Endothelial cell of umbilical vein (primary cell): ENCODE measurements at regions not wholly inside any gene's neighbourhood (a gene's known extent, or its start where the extent isn't known, plus 50 kb on each side); places are given as distances from the start of the nearest gene placed in this dataset.

Source experiments
- BruUV-seq: library from RNA; stranded (reverse); fragments of 400-500 nt; replicated peaks from 2 replicates; lab custom pipeline; 2021; lab: Mats Ljungman, UMichigan
- CTCF ChIA-PET: fragments of 300-600, 350-600 bp; sonication (Branson Sonifier 250); formaldehyde crosslinking; loops from one replicate; lab custom pipeline; 2021; ENCODE audit warnings: antibody characterized with exemption, inconsistent platforms; lab: Charles Lee
- POLR2A ChIA-PET: fragments of 300-600, 350-600 bp; sonication (Branson Sonifier 250); formaldehyde crosslinking; loops from one replicate; lab custom pipeline; 2021; ENCODE audit warnings: antibody characterized with exemption, inconsistent platforms; lab: Charles Lee
- DNase-seq: peaks from one replicate; pipeline ENCODE4 v3.0.0-alpha.2; 2011; ENCODE audit warnings: low read depth, low spot score
- FAIRE-seq: peaks from 2 replicates; lab custom pipeline; 2011; peaks lifted over from hg19 to GRCh38; lab: Jason Lieb, UNC
- H2AFZ ChIP-seq: 2 replicates; pipeline ENCODE4 v1.6.0; 2012; ENCODE audit warnings: low read depth, low read length, control low read depth, inconsistent platforms
- H3K27ac ChIP-seq: 2 replicates; pipeline ENCODE4 v1.5.1; 2011; ENCODE audit warnings: low read depth, mild to moderate bottlenecking, control low read depth, low read length, moderate library complexity; ENCODE audit not compliant: insufficient read depth
- H3K27me3 ChIP-seq, 2 experiments: 2 replicates each; pipeline versions ENCODE4 v1.6.0 to v1.6.1; 2011; ENCODE audit warnings: low read length in 2 of 2, mixed read lengths in 1 of 2; ENCODE audit not compliant: control insufficient read depth in 2 of 2, insufficient read depth in 2 of 2
- H3K36me3 ChIP-seq, 2 experiments: 2 replicates in 1 of 2; 3 replicates in 1 of 2; pipeline ENCODE4 v1.5.1; 2011; ENCODE audit warnings: low read length in 2 of 2, mild to moderate bottlenecking in 1 of 2, moderate library complexity in 1 of 2; ENCODE audit not compliant: control insufficient read depth in 2 of 2, insufficient read depth in 2 of 2; ENCODE audit errors: extremely low read depth in 1 of 2
- H3K4me1 ChIP-seq: 3 replicates; pipeline ENCODE4 v1.5.1; 2011; ENCODE audit warnings: mild to moderate bottlenecking, low read length; ENCODE audit not compliant: control insufficient read depth, insufficient read depth; ENCODE audit errors: extremely low read depth
- H3K4me2 ChIP-seq: 2 replicates; pipeline ENCODE4 v1.6.1; 2011; ENCODE audit warnings: low read length, control low read depth, mixed read lengths; ENCODE audit not compliant: insufficient read depth
- H3K4me3 ChIP-seq, 3 experiments: fragments of 200-600 bp in 1 of 3; sonication (generic), shearing (Covaris generic) in 1 of 3; replicated peaks in 1 of 3; 2 replicates each; pipeline ENCODE4 v1.5.1; 2011 to 2016; ENCODE audit warnings: control low read depth in 3 of 3, low read length in 3 of 3, mild to moderate bottlenecking in 2 of 3, inconsistent platforms in 1 of 3, low read depth in 1 of 3, moderate library complexity in 1 of 3; ENCODE audit not compliant: insufficient read depth in 1 of 3
- H3K79me2 ChIP-seq: 2 replicates; pipeline ENCODE4 v1.6.0; 2012; ENCODE audit warnings: low read length, inconsistent platforms; ENCODE audit not compliant: control insufficient read depth, insufficient read depth
- H3K9ac ChIP-seq: replicated peaks from 2 replicates; pipeline ENCODE3; 2011; ENCODE audit warnings: low read length, control low read depth; ENCODE audit not compliant: insufficient read depth; ENCODE audit errors: extremely low read depth
- H3K9me1 ChIP-seq: replicated peaks from 3 replicates; pipeline ENCODE4 v1.6.0; 2011; ENCODE audit warnings: mild to moderate bottlenecking, low read length; ENCODE audit not compliant: control insufficient read depth, insufficient read depth; ENCODE audit errors: extremely low read depth
- H3K9me3 ChIP-seq: replicated peaks from 2 replicates; pipeline ENCODE4 v1.5.1; 2012; ENCODE audit warnings: low read length, inconsistent platforms; ENCODE audit not compliant: control insufficient read depth, insufficient read depth
- H4K20me1 ChIP-seq: replicated peaks from 2 replicates; pipeline ENCODE3; 2011; ENCODE audit warnings: mild to moderate bottlenecking, low read length; ENCODE audit not compliant: control insufficient read depth, insufficient read depth; ENCODE audit errors: extremely low read depth
- EZH2 ChIP-seq: IDR thresholded peaks from 2 replicates; pipeline ENCODE4 v1.6.1; 2012; ENCODE audit warnings: borderline replicate concordance, low read depth, mild to moderate bottlenecking, moderate library complexity, low read length, inconsistent platforms; ENCODE audit not compliant: severe bottlenecking
- FOS ChIP-seq: IDR thresholded peaks from 2 replicates; pipeline ENCODE4 v1.6.1; 2011; ENCODE audit warnings: mild to moderate bottlenecking, low read length, moderate library complexity, borderline replicate concordance; ENCODE audit not compliant: insufficient read depth
- GATA2 ChIP-seq: IDR thresholded peaks from 2 replicates; pipeline ENCODE4 v1.7.0; 2011; ENCODE audit warnings: low read depth, mild to moderate bottlenecking, moderate library complexity, mixed read lengths, low read length; ENCODE audit not compliant: insufficient read length, insufficient read depth
- JUN ChIP-seq: IDR thresholded peaks from 2 replicates; pipeline ENCODE4 v1.6.1; 2011; ENCODE audit warnings: borderline replicate concordance, low read depth; ENCODE audit not compliant: insufficient read length, insufficient read depth
- MYC ChIP-seq: IDR thresholded peaks from one replicate; pipeline ENCODE4 v1.6.1; 2011; ENCODE audit warnings: mild to moderate bottlenecking, low read depth, low read length
- POLR2A ChIP-seq: IDR thresholded peaks from 2 replicates; pipeline ENCODE4 v1.6.1; 2012; ENCODE audit warnings: low read depth, mild to moderate bottlenecking, control low read depth, low read length
- POLR2AphosphoS5 ChIP-seq: IDR thresholded peaks from 2 replicates; pipeline ENCODE4 v1.6.1; 2012; ENCODE audit warnings: low read depth, mild to moderate bottlenecking, control low read depth, low read length, moderate library complexity; ENCODE audit not compliant: insufficient read depth
- dilution Hi-C: fragments of 300-500 bp; cut with MboI; formaldehyde crosslinking; loops from one replicate; pipeline ENCODE4 v1.15.0; 2019; ENCODE audit warnings: low sequenced_read_pairs; ENCODE audit not compliant: extremely low pct_ligation_motif_present
- intact Hi-C: fragments of 100-400 bp; cut with micrococcal nuclease; formaldehyde crosslinking; loops from one replicate; pipeline ENCODE4 v1.10.0; 2022
- TF ChIP-seq, protein P1 (sequence below): IDR thresholded peaks from 2 replicates; pipeline ENCODE4 v1.6.1; 2011; ENCODE audit not compliant: insufficient read depth, insufficient read length
- TF ChIP-seq, protein P2 (sequence below), 2 donors: IDR thresholded peaks; 1 replicate in 1 of 2; 2 replicates in 1 of 2; pipeline ENCODE4 v1.5.1; 2011; ENCODE audit warnings: low read length in 2 of 2, mild to moderate bottlenecking in 2 of 2, moderate library complexity in 2 of 2, control low read depth in 1 of 2, inconsistent platforms in 1 of 2, low read depth in 1 of 2; ENCODE audit not compliant: insufficient read depth in 1 of 2; ENCODE audit errors: extremely low read depth in 1 of 2

DNA sequence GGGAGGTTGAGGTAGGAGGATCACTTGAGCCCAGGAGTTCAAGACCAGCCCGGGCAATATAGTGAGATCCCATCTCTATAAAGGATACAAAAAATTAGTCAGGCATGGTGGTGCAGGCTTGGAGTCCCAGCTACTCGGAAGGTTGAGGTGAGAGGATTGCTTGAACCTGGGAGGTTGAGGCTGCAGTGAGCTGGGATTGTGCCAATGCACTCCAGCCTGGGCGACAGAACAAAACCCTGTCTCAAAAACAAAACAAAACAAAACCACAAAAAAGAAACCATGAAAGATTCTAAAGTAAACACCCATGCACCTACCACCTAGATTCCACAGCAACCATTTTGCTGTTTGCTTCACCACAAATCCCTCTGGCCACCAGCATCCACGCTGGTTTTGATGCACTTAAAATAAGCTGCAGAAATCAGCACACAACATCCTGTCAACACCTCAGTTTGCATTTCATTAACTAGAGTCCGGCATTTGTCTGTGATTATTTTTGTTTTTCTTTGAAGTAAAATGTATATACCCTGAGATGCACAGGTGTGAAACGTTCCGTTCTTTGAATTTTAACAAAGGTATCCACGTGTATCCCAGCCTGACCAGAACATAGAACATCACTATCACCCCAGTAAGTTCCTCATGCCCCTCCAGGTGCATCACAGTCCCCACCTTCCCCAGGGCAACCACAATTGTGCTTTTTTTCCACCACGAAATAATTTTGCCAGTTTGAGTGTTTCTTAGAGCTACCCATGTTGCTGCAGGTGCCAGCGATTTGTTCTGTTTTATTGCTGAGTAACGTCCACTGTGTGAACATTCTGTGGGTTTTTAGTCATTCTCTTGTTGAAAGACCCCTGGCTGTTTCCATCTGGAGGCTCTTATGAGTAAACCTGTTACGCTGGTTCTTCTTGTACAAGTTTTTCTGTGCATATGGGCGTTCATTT lies 191.5 kb downstream of the SEC14L1 start:
- Histone ChIP-seq H2AFZ (no peak overlapping the region), H4K20me1 (no peaks in the 10 kb centered on the region), H3K4me1 (peaks cover 5% of the 10 kb centered on the region), H3K9me3 (no peaks in the 10 kb centered on the region), H3K79me2 (no peaks in the 10 kb centered on the region), H3K4me2 (no peak overlapping the region), H3K9me1 (no peaks in the 10 kb centered on the region), H3K36me3 (no peaks in the 10 kb centered on the region), H3K9ac (no peak overlapping the region), H3K27ac (no peak overlapping the region), H3K27me3 (no peaks in the 10 kb centered on the region), H3K4me3 (no peak overlapping the region)
- BruUV-seq: no TSS peak
- no peak for TF ChIP-seq JUN
- TF ChIP-seq, protein P1, sequence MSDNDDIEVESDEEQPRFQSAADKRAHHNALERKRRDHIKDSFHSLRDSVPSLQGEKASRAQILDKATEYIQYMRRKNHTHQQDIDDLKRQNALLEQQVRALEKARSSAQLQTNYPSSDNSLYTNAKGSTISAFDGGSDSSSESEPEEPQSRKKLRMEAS: no peak
- TF ChIP-seq GATA2: no peak
- no peak for TF ChIP-seq MYC
- no peak for TF ChIP-seq FOS
- TF ChIP-seq POLR2A: no peak
- TF ChIP-seq, protein P2, sequence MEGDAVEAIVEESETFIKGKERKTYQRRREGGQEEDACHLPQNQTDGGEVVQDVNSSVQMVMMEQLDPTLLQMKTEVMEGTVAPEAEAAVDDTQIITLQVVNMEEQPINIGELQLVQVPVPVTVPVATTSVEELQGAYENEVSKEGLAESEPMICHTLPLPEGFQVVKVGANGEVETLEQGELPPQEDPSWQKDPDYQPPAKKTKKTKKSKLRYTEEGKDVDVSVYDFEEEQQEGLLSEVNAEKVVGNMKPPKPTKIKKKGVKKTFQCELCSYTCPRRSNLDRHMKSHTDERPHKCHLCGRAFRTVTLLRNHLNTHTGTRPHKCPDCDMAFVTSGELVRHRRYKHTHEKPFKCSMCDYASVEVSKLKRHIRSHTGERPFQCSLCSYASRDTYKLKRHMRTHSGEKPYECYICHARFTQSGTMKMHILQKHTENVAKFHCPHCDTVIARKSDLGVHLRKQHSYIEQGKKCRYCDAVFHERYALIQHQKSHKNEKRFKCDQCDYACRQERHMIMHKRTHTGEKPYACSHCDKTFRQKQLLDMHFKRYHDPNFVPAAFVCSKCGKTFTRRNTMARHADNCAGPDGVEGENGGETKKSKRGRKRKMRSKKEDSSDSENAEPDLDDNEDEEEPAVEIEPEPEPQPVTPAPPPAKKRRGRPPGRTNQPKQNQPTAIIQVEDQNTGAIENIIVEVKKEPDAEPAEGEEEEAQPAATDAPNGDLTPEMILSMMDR (IDR thresholded peaks at IDR 0.05; ENCODE audit: extremely low read depth in 1 of 2, insufficient read depth in 1 of 2, low read depth in 1 of 2, low read length in 2 of 2): no peak
- no peak for TF ChIP-seq POLR2AphosphoS5
- no peak for TF ChIP-seq EZH2
- FAIRE-seq (no peak), DNase-seq (no peak)
- dilution Hi-C loops (no loop called here), intact Hi-C loops (no loop called here)
- POLR2A ChIA-PET: no interaction called here
- CTCF ChIA-PET: interaction anchor here (0.7 to 5.3 kb wide), 30 partner anchors 9 to 210 kb away, joined by 3 to 93 read pairs (median 6); no protein-coding TSS in a partner anchor
